Fibroblast of villous mesenchyme (primary cell): ENCODE measurements at regions not wholly inside any gene's neighbourhood (a gene's known extent, or its start where the extent isn't known, plus 50 kb on each side); places are given as distances from the start of the nearest gene placed in this dataset.

Experiments used
- DNase-seq: peaks from one replicate; pipeline ENCODE4 v3.0.0-alpha.2; 2010; ENCODE audit warnings: low read depth
- H3K4me3 ChIP-seq: 2 replicates; pipeline ENCODE4 v1.5.1; 2011; ENCODE audit warnings: low read depth, mild to moderate bottlenecking, low read length
- CTCF ChIP-seq: IDR thresholded peaks from 2 replicates; pipeline ENCODE4 v1.5.1; 2012; ENCODE audit warnings: low read depth, mild to moderate bottlenecking, low read length; ENCODE audit not compliant: insufficient read depth

GRCh38 chr5:106241409-106241808 is 1429.3 kb downstream of the EFNA5 start:
- no peak for TF ChIP-seq CTCF
- DNase-seq: peak; percentile 0
- H3K4me3 ChIP-seq: no peak overlapping the region

GRCh38 chr5:106205916-106206571 is 1464.7 kb downstream of the EFNA5 start:
- no peak for TF ChIP-seq CTCF
- H3K4me3 ChIP-seq: no peak overlapping the region
- no peak for DNase-seq

GRCh38 chr5:106202035-106202434 is 1468.7 kb downstream of the EFNA5 start:
- no peak for DNase-seq
- no peak overlapping the region for H3K4me3 ChIP-seq
- no peak for TF ChIP-seq CTCF

- DNase-seq: no peak
- no peak overlapping the region for H3K4me3 ChIP-seq
- no peak for TF ChIP-seq CTCF
Observed at GRCh38 chr5:106200971-106201370, 1469.8 kb downstream of the EFNA5 start.

- no peak for TF ChIP-seq CTCF
- no peak overlapping the region for H3K4me3 ChIP-seq
- no peak for DNase-seq
Observed at GRCh38 chr5:106195679-106196474, 1474.9 kb downstream of the EFNA5 start.

GRCh38 chr5:106189121-106189809 is 1481.5 kb downstream of the EFNA5 start:
- no peak overlapping the region for H3K4me3 ChIP-seq
- no peak for TF ChIP-seq CTCF
- DNase-seq: no peak
